HepG2 (cell line): ENCODE measurements at regions not wholly inside any gene's neighbourhood (a gene's known extent, or its start where the extent isn't known, plus 50 kb on each side); places are given as distances from the start of the nearest gene placed in this dataset.
"Not testable (repeated sequence)": the region's sequence is repeated elsewhere in the genome, so short reads cannot be mapped to it uniquely, and the experiment has no call there.

ENCODE experiments used
- CBX1 ChIP-seq: IDR thresholded peaks from one replicate; pipeline ENCODE4 v1.6.1; 2016; ENCODE audit warnings: antibody characterized with exemption, low read depth
- GPN1 ChIP-seq: sonication (generic); formaldehyde crosslinking; IDR thresholded peaks from 2 replicates; pipeline ENCODE4 v1.5.1; 2020; ENCODE audit warnings: missing genetic modification reagents, borderline replicate concordance
- MYC ChIP-seq: sonication (generic); formaldehyde crosslinking; IDR thresholded peaks from 2 replicates; pipeline ENCODE4 v1.9.0; 2021; ENCODE audit warnings: missing genetic modification reagents, borderline replicate concordance
- SALL1 ChIP-seq: sonication (generic); formaldehyde crosslinking; IDR thresholded peaks from 2 replicates; pipeline ENCODE4 v1.8.0; 2022; ENCODE audit warnings: mild to moderate bottlenecking, missing genetic modification reagents
- YY1 ChIP-seq: IDR thresholded peaks from 2 replicates; pipeline ENCODE4 v1.6.1; 2011; ENCODE audit warnings: low read length, low read depth, moderate library complexity, mild to moderate bottlenecking; ENCODE audit not compliant: insufficient read depth, insufficient replicate concordance
- ZFX ChIP-seq: sonication (generic); formaldehyde crosslinking; IDR thresholded peaks from 2 replicates; pipeline ENCODE4 v1.4.0; 2020; ENCODE audit warnings: mild to moderate bottlenecking, low read depth, missing genetic modification reagents, moderate library complexity
- ZNF556 ChIP-seq: sonication (generic); formaldehyde crosslinking; IDR thresholded peaks from 2 replicates; pipeline ENCODE4 v1.4.0; 2020; ENCODE audit warnings: mild to moderate bottlenecking, missing genetic modification reagents, borderline replicate concordance

DNA sequence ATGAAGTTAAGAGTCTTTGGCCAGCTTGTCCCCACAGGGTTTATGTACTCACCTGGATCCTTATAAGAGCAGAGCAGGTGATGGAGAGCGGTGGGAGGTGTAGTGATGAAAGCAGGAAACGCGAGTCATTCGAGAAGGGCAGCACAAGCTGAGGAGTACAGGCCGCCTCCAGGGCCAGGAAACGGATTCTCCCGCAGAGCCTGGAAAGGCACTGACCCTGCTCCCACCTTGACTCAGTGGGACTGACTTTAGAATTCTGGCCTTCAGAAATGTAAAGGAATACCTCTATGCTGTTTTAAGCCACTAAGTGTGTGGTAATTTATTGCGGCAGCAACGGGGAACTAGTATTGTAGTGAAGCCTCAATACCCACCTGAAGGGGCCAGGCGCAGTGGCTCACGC lies 137.7 kb upstream of the KCTD7 start:
- not testable (repeated sequence) for TF ChIP-seq SALL1 (CRISPR knock-in tag); YY1; ZNF556 (CRISPR knock-in tag); ZFX (CRISPR knock-in tag); MYC (CRISPR knock-in tag); GPN1 (CRISPR knock-in tag); CBX1
